NCI-H1694 treated with DMSO at 0.1 percent for 48 hours (cell line): ENCODE measurements at regions not wholly inside any gene's neighbourhood (a gene's known extent, or its start where the extent isn't known, plus 50 kb on each side); places are given as distances from the start of the nearest gene placed in this dataset.

Experiments
- DNase-seq: peaks from one replicate; lab custom pipeline; 2025; lab: John Stamatoyannopoulos, UW

DNA sequence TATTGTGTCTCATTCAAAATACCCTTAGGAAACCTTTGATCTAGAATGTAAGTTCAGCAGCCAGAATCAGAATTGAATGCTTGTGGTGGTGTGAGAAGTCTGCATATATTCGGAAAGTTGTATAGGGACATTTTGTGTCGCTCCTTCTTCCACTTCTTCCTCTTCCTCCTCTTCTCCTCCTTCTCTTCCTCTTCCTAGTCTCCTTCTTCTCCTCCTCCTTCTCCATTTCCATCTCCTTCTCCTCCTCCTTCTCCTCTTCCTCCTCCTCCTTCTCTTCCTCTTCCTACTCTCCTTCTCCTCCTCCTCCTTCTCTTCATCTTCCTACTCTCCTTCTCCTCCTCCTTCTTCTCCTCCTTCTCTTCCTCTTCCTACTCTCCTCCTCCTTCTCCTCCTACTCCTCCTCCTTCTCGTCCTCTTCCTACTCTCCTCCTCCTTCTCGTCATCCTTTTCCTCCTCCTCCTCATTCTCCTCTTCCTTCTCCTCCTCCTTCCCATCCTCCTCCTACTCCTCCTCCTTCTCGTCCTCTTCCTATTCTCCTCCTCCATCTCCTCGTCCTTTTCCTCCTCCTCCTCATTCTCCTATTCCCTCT, 749.3 kb upstream of the GOLIM4 start:
- DNase-seq = no peak

DNA sequence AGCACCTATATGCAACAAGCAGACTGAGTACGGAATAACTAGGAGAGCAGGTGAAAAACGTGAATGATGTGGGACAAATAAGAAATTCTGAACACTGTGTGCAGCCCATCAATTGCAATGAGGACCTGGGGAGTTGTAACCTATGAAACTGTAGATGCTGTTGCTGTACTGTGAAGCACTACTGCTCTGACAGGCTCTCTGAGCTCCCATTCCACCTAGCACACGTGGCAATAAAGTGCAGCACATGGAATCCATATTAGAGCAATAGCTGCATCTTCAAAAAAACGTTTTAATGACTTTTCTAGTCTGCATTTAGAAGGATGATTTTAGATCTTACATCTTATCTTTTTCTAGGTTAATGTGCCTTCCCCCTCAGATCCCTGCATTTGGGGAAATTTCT, 748.7 kb upstream of the GOLIM4 start:
- DNase-seq = no peak

DNA sequence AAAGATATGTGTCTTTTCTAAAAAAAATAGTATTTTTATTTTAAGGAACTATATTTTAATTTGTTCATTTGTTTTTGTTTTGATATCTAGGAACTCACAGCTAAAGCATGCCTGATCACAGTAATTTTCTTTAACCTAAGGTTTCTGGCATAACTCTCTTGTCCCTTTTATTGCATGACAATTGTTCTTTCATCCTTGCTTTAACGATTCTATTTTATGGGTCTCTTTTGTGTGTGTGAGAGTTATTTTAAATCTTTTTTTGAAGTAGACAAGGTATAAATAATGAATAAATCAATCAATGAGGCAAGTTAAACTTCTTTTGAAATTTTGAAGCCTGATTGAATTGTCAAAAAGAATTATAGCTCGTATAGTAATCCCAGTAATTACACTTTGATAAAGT, 747.8 kb upstream of the GOLIM4 start:
- DNase-seq = no peak

DNA sequence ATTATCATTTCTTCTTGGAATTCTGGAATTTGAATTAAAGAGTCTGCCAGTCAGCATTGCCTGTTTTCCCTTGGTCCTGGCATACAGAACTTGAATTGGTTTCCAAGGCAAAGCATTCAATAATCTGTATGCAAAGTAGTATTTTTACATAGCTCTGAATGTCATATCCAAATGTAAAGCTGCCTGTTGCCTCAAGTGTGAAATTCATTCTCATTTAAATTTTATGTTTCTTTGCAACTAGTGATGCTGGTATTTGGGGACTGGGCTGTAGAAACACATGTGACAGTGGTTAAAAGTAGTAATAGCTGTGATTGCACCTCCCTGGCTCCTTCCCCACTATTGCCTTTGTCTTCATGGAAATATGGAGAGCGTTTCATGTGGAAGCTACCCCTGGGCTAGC, 743.9 kb upstream of the GOLIM4 start:
- DNase-seq = no peak

DNA sequence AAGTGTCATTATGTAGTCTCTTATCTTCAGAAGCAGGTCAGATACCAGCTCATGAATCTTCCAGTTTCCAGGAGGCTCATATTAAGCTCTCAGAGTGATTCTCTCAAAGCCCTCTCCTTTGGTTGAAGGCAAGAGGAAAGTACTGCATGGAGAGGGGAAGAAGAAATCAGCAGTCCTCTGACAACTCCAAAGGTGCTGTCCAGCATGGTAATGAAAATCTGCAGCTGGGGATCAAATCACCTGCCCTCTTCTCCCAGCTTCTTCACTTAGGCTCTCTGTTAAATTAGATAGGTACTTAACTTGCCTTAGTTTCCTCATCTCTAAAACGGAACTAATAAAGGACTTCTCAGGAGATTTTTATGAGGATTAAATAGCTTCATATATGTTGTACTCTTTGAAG, 738.8 kb upstream of the GOLIM4 start:
- no peak for DNase-seq

DNA sequence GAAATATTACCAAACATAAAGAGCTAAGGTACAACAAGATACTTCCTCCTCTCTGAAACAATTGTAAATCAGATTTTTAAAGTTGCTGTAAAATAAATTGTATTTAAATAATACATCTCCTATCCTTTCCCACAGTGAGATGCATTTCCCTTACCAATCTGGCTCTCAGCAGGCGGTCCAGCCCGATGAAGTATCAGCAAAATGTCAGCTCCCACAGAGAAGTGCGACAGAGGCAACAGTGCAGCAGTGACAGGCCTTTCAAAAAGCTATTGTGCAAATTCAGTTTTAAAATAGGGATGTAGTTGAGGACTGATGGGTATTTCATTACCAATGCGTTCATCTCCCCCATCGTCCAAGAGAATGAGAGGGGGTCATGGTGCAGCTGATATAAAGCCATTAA, 733.2 kb upstream of the GOLIM4 start:
- DNase-seq = no peak

DNA sequence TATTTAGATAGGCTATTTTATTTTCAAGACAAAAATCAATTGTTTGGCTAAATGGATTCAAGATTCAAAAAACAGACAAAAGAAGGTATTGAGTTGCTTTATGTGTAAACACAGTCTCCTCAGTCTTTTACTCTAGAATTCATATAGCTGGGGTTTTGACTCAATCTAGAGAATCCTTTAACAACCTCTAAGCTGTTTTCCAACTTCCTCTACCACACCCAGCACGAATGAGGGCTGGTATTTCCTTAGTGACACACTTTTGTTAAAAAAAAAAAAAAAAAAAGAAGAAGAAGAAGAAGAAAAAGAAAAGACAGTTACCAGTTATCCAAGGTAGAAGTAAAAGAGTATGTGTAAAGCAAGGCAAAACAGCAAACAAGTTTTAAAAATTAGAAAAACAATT, 732.8 kb upstream of the GOLIM4 start:
- DNase-seq = no peak

DNA sequence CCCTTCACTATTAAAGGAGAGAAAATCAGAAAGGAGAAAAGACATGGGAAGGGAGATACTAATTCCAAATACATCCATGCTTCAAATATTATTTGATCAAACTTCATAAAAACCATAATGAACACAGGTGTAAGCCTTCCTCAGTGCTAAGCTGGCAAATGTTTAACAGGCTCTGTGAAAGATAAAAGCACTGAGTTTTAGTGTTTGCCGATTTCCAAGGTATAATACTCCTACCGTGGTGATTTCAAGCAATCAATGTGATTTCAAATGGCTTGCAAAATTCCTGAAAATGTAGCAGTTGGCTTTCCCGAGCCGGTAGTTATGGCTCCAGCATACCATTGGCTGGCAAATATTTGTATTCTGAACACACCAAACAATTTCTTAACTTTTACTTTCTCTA, 732.3 kb upstream of the GOLIM4 start:
- DNase-seq = no peak

DNA sequence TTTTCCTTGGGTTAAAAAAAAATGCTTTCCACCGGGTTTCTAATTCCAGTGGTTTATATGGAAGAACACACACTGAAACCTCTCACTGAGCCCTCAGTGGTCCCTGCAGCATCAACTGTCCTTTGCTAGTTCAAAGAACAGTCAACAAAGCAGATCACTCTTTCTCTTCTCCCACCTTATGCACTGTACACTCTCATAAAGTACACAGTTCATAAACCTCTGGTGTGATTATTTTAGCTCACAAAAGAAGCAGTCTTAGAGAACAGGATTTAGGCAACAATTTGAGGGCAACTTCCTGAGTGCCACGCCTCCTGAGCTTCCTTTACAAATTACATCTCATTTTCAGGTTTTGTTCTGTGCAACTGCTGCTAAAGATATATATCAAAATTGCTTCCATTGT, 728.4 kb upstream of the GOLIM4 start:
- no peak for DNase-seq

DNA sequence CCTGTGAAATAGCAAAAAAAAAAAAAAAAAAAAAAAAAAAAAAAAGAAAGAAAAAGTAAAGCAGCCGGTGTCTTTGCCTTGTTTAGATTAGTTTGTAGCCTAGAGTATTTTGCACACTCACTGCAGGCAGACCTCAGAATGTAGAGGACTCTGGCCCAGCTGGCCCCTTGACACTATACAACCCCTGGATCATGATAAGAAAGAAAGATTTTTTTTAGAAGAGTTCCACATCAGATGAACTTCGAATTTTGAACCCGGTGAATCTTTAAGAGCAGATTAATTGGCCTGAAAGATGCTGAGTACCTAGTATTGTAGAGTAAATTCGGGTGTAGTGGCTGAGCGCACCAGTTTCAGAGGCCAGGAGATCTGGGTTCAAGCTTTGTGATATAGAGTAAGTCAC, 727.7 kb upstream of the GOLIM4 start:
- DNase-seq = no peak

DNA sequence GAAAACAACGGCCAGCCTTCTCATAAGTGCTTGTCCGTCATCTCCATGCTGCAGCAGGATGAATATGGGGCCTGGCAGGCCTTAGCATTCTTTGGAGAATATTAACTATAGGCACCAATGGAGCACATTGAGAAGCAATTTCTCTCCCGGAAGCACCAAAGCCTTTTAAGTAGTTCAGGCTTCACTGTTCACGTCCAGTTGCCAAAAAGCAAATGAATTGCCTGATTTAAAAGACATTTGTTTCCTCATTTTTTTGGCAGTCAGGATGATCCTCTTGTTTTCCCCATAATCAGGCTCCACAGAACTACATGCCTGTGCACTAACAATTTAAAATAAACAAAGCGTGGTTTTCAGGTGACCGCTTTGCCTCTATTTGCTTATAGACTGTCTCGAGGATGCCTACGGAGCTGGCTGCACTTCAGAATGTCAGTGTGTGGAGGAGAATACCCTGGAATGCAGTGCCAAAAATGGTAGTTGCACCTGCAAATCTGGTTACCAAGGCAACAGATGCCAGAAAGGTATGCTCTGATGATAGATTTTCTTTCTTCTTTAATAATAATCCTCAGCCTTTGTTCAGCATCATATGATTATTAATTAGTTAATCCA, 725.2 kb upstream of the GOLIM4 start:
- no peak for DNase-seq

DNA sequence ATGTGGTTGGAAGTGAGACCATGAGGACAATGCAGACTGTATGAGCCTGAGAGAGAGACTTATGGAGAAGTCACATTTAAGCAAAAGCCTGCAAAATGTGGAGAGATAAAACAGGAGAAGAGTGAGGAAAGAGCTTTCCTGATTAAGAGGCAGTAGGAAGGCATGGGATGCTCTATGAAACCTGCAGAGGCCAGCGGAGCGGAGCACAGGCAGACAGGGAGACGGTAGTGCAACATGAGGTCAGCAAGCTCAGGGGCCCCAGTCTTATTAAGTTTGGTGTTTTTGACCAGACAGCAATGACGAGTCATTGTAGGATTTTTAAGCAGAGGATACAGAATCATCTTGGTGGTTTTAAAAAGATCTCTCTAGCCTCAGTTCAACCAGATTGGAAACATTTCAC, 721.5 kb upstream of the GOLIM4 start:
- no peak for DNase-seq

DNA sequence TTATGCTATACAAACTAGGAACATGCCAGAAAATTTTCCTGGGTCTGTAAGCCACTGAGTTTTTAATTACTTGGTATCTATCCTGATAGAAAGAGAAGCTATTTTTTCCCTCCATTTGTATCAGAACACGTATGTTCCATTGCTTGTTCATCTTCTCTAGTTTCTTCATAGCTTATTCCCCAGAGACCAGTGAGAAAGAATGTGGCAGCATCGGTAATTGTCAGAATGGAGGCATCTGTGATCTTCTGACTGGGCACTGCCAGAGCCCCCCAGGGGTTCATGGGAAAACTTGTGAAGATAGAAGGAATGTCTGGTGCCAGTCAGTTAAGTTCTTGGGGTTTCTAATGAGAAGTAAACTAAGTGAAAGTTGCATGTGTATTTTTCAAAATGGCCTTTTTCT, 720.2 kb upstream of the GOLIM4 start:
- no peak for DNase-seq

DNA sequence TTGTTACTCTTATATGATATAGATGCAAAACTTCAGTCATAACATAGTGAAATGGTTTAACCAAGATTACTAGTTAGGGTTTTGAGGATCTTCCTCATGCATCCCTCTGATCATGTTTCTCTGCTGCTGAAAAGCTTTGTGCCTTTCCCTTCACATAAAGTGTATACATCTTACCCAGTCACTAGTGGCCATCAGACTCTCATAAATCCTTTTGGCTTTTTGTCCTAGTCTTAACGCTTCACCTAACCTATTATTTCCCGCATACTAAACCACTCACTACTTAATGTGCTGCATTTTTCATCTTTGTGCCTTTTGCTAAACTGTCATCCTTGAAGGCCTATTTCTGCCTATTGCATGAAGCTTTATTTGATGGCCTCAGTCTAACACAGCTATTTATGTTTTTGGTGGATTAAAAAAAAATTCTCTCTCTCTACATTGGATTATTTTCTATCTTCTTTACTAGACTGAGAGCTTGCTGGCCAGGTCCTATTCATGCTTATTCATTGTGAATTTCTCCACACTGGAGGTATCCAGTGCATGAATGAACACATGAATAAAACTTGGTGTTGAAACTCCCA, 717.6 kb upstream of the GOLIM4 start:
- no peak for DNase-seq

DNA sequence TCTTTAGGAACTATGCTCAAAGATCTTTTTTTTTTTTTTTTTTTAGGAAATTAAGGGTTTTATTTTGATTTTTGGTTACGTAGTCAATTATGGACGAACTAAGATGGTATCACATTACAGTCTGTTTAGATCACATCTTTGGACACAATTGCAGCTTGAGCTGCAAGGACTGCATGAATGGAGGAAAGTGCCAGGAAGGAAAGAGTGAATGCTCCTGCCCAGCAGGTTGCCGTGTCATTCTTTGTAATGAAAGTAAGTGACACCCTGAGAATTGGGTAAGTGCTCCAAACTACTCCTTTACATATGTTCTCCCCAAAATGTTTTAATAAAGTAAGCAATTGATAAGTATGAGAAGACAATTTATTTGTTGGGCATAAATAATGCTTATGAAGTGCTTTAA, 716.5 kb upstream of the GOLIM4 start:
- no peak for DNase-seq

DNA sequence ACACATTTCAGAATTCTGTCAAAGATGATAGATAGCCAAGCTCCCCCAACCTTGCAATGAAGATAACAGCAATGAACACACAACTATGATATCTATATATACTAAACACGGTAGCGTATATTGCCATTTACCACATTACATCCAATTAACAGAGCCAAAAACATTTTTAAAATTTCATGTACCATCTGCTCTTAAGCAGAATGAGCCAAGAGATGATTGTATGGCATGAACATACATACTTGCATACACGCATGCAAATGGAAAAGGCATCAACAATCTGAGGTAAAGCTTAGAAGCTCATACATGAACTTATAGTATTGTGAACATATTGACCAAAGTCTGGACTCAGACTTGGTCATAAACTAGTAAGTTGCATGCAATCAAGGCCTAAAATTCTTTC, 712.9 kb upstream of the GOLIM4 start:
- DNase-seq = no peak

DNA sequence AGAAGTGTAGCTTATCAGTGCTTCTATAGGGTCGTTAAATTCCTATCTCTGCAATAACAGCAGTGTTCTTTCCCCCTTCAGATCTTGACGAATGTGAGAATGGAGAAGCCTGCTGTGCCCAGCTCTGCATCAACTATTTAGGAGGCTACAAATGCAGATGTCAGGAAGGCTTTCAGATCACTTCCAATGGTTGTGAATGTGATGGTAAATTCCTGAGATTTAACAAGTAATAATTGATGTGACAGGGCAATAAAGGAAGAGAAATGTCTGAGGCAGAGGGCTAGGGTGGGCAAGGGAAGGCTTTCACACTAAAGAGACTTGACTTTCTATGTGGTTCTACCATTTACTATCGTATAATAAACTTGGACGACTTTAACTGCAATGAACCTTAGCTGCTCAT, 711.7 kb upstream of the GOLIM4 start:
- DNase-seq = no peak

DNA sequence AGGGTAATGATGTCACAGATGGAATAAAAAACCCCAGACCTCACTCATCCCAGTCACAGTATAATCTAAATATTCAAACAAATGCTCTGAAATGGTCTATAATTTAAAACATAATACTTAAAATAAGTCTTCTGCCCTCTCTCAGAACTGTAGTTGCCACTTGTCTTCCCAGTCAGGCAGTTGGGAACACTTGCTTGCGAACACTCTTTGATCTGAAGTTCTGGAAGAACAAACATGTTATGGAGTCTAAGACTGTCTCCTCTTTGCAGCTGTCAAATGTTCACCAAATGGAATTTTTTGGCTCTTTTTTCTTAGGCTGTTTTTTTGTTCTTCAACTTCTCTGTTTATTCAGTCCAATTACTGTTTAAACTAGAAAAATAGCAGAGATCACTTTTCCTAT, 711.1 kb upstream of the GOLIM4 start:
- no peak for DNase-seq

DNA sequence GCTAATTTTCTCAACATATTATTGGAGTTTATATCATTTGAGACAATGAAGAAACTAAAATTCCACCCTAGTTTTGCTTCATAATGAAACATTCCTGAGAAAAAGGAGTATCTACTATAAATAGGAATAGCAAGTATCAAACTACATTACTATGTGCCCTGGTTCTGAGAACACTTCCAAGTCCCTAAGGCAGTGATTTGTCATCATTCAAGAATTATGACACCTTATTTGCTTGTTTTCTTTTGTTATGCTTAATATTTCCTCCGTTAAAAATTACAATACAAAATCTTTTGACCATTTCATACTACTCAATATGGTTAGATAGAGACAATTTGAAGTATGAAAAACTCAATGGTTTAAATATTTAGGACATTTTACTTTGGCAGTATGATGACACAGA, 707.8 kb upstream of the GOLIM4 start:
- DNase-seq = no peak

DNA sequence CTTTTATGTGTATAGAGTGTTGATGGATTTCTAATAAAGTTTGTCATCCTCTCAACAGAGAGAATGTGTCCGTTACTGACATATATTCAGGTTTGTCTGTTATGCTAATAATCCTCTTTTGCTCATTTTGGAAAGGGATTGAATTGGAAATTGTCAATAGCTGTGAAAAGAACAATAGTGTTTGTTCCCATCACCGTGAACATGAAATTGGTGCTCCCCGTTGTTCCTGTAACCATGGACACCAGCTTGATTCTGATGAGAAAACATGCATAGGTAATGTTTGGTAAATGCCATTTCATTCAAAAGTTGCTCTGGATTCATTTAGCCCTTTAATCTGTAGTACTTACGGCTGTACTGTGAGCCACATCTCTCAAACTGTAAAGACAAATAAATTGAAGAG, 707.0 kb upstream of the GOLIM4 start:
- no peak for DNase-seq

DNA sequence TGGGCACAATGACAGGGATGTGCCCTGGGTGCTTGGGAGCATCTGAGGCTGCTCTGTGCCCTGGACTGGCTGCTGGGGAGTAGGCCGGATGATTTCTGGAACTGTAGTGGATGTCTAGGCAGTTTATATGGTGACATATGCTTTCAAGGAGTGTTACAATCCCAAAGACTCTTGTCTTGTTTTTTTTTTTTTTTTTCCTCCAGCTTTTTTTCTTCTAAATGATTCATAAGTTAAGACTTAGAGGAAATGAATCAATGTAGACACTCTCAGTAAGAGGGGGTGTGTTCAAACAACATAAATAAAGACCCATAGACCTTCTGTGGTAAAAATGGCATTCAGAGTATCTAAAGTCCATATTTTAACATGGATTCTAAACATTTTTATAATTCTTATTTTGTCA, 706.1 kb upstream of the GOLIM4 start:
- no peak for DNase-seq

DNA sequence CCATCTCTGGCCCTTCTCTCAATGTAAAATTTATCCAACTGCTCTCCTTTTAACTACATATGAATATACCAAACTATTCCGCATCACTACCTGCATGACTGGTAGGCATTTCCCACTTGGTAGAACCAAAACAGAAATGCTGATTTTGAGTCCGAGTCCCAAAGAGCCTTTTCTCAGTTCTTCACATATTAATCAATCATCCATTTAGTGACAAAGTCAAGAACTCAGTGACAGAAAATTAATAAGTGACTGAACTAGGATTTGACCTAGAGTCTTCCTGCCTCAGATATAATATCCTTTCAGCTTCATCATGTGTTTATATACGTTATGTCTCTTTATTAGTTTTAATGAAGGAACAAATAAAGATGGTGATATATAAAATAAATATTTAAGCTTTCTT, 700.6 kb upstream of the GOLIM4 start:
- no peak for DNase-seq

DNA sequence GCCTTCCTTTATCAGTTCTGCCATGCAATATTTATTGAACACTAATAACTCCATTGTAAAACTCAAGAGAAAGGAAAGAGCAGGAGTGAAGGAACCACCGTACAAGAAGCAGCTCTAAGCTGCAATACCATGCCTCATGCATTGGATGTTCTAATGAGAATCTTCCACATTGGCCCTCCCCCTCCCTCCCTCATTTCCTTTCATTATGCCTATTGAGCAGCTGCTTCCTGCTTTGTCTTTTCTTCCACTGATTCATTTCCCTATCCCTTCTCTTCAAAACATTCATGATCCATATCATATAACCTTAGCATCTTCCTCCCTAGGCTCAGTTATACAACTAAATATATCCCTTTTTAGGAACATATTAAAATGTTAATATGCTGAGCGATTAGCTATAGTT, 698.7 kb upstream of the GOLIM4 start:
- DNase-seq = no peak

DNA sequence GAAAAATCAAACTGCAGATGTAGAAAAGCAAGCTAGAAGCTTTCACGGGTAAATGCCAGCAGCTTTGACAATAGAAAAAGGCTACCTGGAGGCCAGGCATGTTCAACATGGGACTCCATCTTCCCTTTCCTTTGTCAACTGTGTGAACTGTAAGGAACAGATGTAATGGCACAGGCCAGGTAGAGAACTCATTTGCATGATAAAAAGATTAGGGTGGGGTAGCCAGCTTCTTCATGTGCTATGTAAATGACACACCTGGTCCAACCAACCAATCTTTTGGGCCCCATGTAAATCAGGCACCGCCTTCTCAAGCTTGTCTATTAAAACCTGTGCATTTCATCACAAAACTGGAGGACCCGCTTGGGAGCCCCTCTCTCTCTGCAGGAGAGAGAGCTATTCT, 686.5 kb upstream of the GOLIM4 start:
- DNase-seq = no peak
